ENCODE measurements at regions not wholly inside any gene's neighbourhood (a gene's known extent, or its start where the extent isn't known, plus 50 kb on each side); places are given as distances from the start of the nearest gene placed in this dataset.

- TF ChIP-seq CTCF (IDR thresholded peaks at IDR 0.05) = no peak
Measured at GRCh38 chr15:53884441-53884840, 93.8 kb upstream of the UNC13C start.

- no peak for TF ChIP-seq CTCF (IDR thresholded peaks at IDR 0.05)
Measured at GRCh38 chr15:53882311-53882710, 95.9 kb upstream of the UNC13C start.

- TF ChIP-seq CTCF (IDR thresholded peaks at IDR 0.05) = no peak
Measured at GRCh38 chr15:53880357-53880756, 97.9 kb upstream of the UNC13C start.

GRCh38 chr15:53875711-53876110 is 102.5 kb upstream of the UNC13C start:
- no peak for TF ChIP-seq CTCF (IDR thresholded peaks at IDR 0.05)

- 0 out of 2 replicates have a peak, but pooled peaks have one; percentile 30 for TF ChIP-seq CTCF (IDR thresholded peaks at IDR 0.05)
Measured at GRCh38 chr15:53875139-53875538, 103.1 kb upstream of the UNC13C start.

- no peak for TF ChIP-seq CTCF (IDR thresholded peaks at IDR 0.05)
Measured at GRCh38 chr15:53872410-53872809, 105.8 kb upstream of the UNC13C start.

- no peak for TF ChIP-seq CTCF (IDR thresholded peaks at IDR 0.05)
Measured at GRCh38 chr15:53869806-53870073, 108.5 kb upstream of the UNC13C start.

GRCh38 chr15:53869044-53869805 is 109.0 kb upstream of the UNC13C start:
- TF ChIP-seq CTCF (IDR thresholded peaks at IDR 0.05) = no peak; the same call in 1 of the 2 replicates

Data from LNCAP (cell line).